Ectodermal cell (in vitro differentiated cells): ENCODE measurements at regions not wholly inside any gene's neighbourhood (a gene's known extent, or its start where the extent isn't known, plus 50 kb on each side); places are given as distances from the start of the nearest gene placed in this dataset.

Source experiments
- H3K27ac ChIP-seq: 2 replicates; pipeline ENCODE4 v1.7.0; 2013; ENCODE audit warnings: mild to moderate bottlenecking, low read depth, low read length; ENCODE audit not compliant: insufficient read depth, poor library complexity, severe bottlenecking
- H3K27me3 ChIP-seq: 2 replicates; pipeline ENCODE4 v1.7.0; 2013; ENCODE audit warnings: mild to moderate bottlenecking, low read length; ENCODE audit not compliant: insufficient read depth, control insufficient read depth, poor library complexity, severe bottlenecking
- H3K36me3 ChIP-seq: one replicate; pipeline ENCODE4 v1.7.0; 2013; ENCODE audit warnings: low read length; ENCODE audit not compliant: control insufficient read depth, insufficient read depth
- H3K4me1 ChIP-seq: one replicate; pipeline ENCODE4 v1.7.0; 2013; ENCODE audit warnings: low read length; ENCODE audit not compliant: control insufficient read depth, insufficient read depth
- H3K4me3 ChIP-seq: 2 replicates; pipeline ENCODE4 v1.7.0; 2013; ENCODE audit warnings: low read depth, low read length, control low read depth; ENCODE audit not compliant: insufficient read depth
- H3K9me3 ChIP-seq: 2 replicates; pipeline ENCODE4 v1.7.0; 2013; ENCODE audit warnings: mild to moderate bottlenecking, low read length, moderate library complexity; ENCODE audit not compliant: control insufficient read depth
- WGBS, 2 experiments: methylation state at CpG; one replicate each; pipeline ENCODE4 v1.1.7; 2013; ENCODE audit warnings: missing lambda C conversion rate in 2 of 2; 5-methylcytosine and 5-hydroxymethylcytosine counted together

DNA sequence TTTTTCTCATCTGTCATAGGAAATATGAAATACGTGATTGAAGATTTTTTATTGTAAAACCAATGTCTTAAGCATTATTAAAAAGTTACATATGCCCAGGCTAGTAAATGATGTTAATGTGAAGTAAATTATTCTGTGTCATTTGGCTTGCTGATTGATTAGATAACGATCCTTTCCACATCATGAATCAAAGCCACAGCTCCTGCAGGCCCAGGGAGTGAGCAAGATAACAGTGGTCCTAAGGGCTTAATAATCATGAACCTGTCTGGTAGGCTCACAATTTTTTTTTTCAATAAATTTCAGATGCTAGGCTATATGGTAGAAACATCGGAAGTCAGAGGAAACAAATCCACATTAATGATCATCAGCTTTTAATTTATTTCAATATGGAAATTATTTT is 269.0 kb upstream of the SLC10A2 start:
- H3K9me3 ChIP-seq = no peaks in the 10 kb centered on the region
- no peaks in the 10 kb centered on the region for H3K36me3 ChIP-seq
- WGBS, 2 experiments = 98 to 100% methylated on average over 1 to 2 of the region's 3 CpGs
- no peaks in the 10 kb centered on the region for H3K4me1 ChIP-seq
- no peaks in the 10 kb centered on the region for H3K27me3 ChIP-seq
- H3K4me3 ChIP-seq = no peak overlapping the region
- no peak overlapping the region for H3K27ac ChIP-seq

DNA sequence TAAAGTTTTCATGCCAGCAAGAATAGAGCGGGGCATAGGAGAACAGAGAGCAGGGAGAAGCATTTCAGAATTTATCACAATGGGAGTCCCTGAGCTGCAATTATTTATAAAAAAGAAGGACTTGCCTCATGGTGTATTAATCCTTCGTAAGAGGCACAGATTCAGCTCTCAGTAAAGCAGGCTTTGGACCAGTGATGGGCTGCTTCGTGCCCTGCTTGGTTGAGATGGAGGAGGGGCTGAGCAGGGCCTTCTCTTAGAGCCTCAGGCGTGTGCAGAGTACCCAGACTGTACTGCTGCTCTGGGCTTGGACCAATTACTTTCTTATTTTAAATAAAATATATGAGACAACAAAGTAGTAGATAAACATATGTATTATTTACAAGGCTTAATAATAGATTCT is 265.7 kb upstream of the SLC10A2 start:
- H3K4me1 ChIP-seq = no peaks in the 10 kb centered on the region
- H3K4me3 ChIP-seq = no peak overlapping the region
- H3K27me3 ChIP-seq = no peaks in the 10 kb centered on the region
- no peaks in the 10 kb centered on the region for H3K9me3 ChIP-seq
- no peak overlapping the region for H3K27ac ChIP-seq
- no peaks in the 10 kb centered on the region for H3K36me3 ChIP-seq
- WGBS, 2 experiments = 94 to 97% methylated on average over 4 of the region's 4 CpGs

DNA sequence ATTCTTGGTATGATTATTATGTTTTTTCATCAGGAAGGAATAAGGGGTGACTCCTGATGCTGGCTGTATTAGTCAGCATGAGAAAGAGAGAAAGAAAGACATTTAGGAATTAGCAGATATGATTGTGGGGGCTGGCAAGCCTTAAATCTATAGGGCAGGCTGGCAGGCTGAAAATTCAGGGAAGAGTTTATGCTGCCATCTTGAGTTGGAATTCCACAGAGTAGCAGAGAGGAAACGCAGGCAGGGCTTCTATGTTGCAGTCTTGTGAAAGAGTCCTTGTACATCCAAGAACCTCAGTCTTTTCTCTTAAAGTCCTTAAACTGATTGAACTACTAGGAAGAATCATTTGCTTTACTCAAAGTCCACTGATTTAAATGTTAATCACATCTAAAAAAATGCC is 262.7 kb upstream of the SLC10A2 start:
- 95 to 100% methylated on average over 1 of the region's 1 CpG for WGBS, 2 experiments
- Histone ChIP-seq H3K36me3 (no peaks in the 10 kb centered on the region), H3K27me3 (no peaks in the 10 kb centered on the region), H3K4me1 (peaks cover 6% of the 10 kb centered on the region), H3K4me3 (no peak overlapping the region), H3K9me3 (no peaks in the 10 kb centered on the region), H3K27ac (no peak overlapping the region)

DNA sequence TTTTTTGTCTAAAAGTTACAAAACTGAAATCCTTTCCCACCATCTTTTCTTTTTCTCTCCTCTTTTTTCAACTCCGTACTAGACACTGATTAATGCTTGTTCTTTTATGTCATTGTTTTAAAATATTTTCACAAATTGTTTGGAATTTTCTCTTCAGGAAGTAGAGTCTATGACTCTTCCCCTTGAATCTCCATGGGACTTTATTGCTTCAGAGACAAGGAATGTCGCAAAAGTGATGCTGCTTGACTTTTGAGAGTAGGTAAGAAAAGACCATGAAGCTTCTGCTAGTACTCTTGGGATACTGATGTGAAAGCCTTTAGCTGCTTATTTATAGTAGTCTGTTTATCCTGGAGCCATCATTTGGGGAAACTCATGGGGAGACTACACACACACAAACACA is 260.1 kb upstream of the SLC10A2 start:
- H3K27me3 ChIP-seq = no peaks in the 10 kb centered on the region
- 0% methylated on average over 1 of the region's 2 CpGs for WGBS, 2 experiments
- no peak overlapping the region for H3K27ac ChIP-seq
- H3K9me3 ChIP-seq = no peaks in the 10 kb centered on the region
- no peak overlapping the region for H3K4me3 ChIP-seq
- peaks cover 6% of the 10 kb centered on the region for H3K4me1 ChIP-seq
- no peaks in the 10 kb centered on the region for H3K36me3 ChIP-seq

DNA sequence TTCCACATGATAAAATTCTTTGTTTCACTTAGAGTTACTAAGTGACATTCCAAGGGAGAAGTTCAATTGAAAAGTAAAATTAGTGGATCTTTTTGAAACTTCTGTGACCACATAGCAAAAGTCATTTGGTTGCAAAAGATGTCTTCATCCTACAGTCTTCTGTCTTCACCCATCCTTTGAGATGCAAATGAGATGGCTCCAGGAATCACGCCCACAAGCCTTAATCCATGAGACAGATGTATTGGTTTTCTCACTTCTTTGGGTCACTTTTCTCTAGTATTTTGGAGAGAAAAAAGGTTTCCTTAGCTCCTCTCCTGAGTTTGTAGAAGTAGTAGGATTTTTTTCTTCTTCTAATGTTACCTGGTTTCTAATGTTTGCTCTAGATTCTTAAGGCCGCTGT is 259.5 kb upstream of the SLC10A2 start:
- H3K9me3 ChIP-seq = no peaks in the 10 kb centered on the region
- H3K4me1 ChIP-seq = peaks cover 6% of the 10 kb centered on the region
- no peaks in the 10 kb centered on the region for H3K36me3 ChIP-seq
- H3K27me3 ChIP-seq = no peaks in the 10 kb centered on the region
- no peak overlapping the region for H3K4me3 ChIP-seq
- no peak overlapping the region for H3K27ac ChIP-seq
- WGBS, 2 experiments = 26 to 62% methylated on average over 1 to 2 of the region's 2 CpGs

DNA sequence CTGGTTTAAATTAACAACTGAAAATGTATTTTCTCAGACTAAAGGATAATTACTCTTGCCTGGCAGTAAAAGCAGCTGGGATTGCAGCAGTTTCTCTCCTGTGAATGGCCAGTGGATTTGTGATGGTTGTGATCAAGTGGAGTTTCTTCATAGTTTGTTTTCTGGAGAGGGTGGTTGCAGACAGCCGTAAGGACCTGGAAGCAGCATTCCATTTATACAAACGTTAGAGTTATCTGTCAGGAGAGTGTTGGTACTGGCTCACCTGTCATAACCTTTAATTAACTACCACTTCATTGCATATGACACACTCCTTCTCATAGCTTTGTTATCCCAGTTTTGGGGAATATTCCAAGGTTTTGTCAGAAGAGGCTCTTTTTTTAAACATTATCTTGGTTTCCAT is 258.4 kb upstream of the SLC10A2 start:
- Histone ChIP-seq H3K36me3 (no peaks in the 10 kb centered on the region), H3K4me1 (peaks cover 6% of the 10 kb centered on the region), H3K27me3 (no peaks in the 10 kb centered on the region), H3K4me3 (no peak overlapping the region), H3K9me3 (no peaks in the 10 kb centered on the region), H3K27ac (no peak overlapping the region)
- 61 to 69% methylated on average over 2 of the region's 2 CpGs for WGBS, 2 experiments

DNA sequence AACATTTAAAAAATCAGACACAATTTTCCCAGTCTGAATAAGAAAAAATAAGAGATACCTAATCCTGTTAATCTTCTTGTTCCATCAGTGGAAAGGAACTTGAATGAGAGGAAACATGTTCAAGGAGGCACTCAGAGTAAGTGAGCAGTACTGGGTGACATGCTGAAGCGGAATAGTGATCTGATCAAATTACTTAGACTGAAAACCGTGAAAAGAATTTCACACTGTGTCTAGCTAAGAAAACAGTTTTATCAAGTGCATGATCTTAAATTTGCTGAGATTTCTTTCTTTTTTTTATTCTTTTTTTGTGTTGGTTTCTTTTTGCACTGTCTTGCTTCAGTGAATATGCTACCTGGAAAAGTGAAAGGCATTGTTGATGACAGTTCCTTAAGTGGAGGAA is 249.5 kb upstream of the SLC10A2 start:
- Histone ChIP-seq H3K27me3 (no peaks in the 10 kb centered on the region), H3K4me1 (no peaks in the 10 kb centered on the region), H3K9me3 (no peaks in the 10 kb centered on the region), H3K27ac (no peak overlapping the region), H3K4me3 (no peak overlapping the region), H3K36me3 (no peaks in the 10 kb centered on the region)
- 95 to 100% methylated on average over 2 of the region's 2 CpGs for WGBS, 2 experiments

DNA sequence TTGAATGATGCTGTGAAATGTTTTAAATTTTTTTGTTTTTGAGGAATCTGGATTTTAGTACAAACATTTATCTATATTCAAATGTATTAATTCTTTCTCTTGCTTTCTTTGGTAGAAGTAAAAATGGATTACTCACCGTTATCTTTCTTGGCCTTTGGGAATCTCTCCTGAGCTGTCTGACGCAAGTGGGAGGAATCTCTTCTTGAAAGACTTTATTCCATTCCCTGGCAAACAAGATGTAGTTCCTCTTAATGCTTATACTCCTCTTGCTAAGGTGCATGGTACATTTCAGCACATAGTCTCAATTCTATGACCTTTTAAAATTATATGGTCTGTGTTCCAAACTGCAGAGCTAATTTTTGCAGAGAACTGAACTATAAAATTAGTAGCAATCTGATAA is 246.2 kb upstream of the SLC10A2 start:
- H3K27ac ChIP-seq = no peak overlapping the region
- no peak overlapping the region for H3K4me3 ChIP-seq
- H3K36me3 ChIP-seq = no peaks in the 10 kb centered on the region
- 99 to 100% methylated on average over 2 of the region's 2 CpGs for WGBS, 2 experiments
- H3K4me1 ChIP-seq = no peaks in the 10 kb centered on the region
- no peaks in the 10 kb centered on the region for H3K27me3 ChIP-seq
- no peaks in the 10 kb centered on the region for H3K9me3 ChIP-seq

DNA sequence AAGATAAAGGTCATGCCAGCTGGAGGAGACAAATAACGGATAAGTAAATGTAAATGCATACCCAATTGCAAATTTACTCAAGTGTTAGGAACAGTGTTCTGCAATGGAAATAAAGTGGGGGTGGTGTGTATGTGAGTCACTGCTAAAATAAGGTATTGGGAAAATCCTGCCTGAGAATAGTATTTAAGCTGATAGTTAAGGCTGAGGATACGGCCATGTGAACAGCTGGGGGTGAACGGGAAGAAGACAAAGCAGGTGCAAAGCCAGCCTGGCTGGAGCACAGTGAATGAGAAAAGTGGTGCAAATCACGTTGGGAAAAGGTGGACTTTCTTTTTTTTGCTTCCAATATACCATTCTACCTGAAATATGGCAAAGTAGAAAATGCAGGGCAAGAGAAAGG is 242.4 kb upstream of the SLC10A2 start:
- H3K27me3 ChIP-seq = no peaks in the 10 kb centered on the region
- 82 to 96% methylated on average over 3 to 4 of the region's 4 CpGs for WGBS, 2 experiments
- no peaks in the 10 kb centered on the region for H3K36me3 ChIP-seq
- no peaks in the 10 kb centered on the region for H3K4me1 ChIP-seq
- H3K27ac ChIP-seq = no peak overlapping the region
- no peaks in the 10 kb centered on the region for H3K9me3 ChIP-seq
- H3K4me3 ChIP-seq = no peak overlapping the region

DNA sequence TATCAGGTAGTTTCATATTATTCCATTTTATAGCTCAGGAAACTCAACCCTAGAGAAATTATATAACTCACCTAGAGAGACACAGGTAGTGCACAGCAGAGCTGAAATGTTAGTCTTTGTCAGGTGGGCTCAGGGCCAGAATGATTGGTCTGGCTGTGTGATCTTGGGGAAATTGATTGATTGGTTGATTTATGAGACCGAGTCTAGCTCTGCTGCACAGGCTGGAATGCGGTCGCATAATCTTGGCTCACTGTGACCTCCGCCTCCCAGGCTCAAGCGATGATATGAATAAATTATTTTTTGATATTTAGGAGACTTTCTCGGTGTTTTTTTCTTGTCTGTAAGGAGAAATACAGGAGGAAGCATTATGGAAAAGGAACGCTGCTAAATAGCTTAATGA is 239.9 kb upstream of the SLC10A2 start:
- Histone ChIP-seq H3K4me3 (no peak overlapping the region), H3K9me3 (no peaks in the 10 kb centered on the region), H3K27me3 (no peaks in the 10 kb centered on the region), H3K27ac (no peak overlapping the region), H3K36me3 (no peaks in the 10 kb centered on the region), H3K4me1 (no peaks in the 10 kb centered on the region)
- WGBS, 2 experiments = 95 to 97% methylated on average over 7 of the region's 7 CpGs

DNA sequence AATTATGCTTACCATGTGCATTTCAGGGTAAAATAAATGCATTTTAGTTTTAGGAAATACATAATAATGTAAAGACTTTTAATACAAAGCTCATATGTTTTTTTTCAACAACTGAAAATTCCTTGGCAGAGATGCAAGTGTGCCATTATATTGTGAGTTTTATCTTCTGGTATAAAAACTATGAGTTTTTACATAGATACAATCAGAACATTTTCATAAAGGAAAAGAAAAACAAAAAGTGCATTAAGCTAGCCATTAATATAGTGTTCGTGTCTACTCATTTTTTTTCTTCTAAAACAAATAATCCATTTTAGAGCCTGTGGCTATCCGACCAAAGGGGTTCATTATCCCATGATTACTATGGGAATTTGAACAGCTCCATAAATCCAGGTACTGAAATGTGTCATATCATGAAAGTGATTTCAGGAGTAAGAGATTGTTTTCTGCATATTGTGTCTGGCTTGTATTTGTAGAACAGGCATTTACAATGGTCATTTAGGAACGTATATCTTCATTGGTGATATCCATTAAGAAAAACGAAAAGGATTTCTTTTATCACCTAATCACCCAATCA is 236.9 kb upstream of the SLC10A2 start:
- H3K4me3 ChIP-seq = no peak overlapping the region
- 90 to 92% methylated on average over 2 to 3 of the region's 4 CpGs for WGBS, 2 experiments

More for the DNA sequence above, 236.9 kb upstream of the SLC10A2 start:
- Histone ChIP-seq H3K9me3 (no peaks in the 10 kb centered on the region), H3K4me1 (no peaks in the 10 kb centered on the region), H3K27ac (no peak overlapping the region), H3K27me3 (no peaks in the 10 kb centered on the region), H3K36me3 (no peaks in the 10 kb centered on the region)
